WTC11 (cell line): ENCODE measurements at regions not wholly inside any gene's neighbourhood (a gene's known extent, or its start where the extent isn't known, plus 50 kb on each side); places are given as distances from the start of the nearest gene placed in this dataset.

Source experiments
- ATAC-seq: fragments of 200-7000 bp; cut with Tn5 transposase; 2 replicates; pipeline ENCODE4 v1.10.0; 2021; ENCODE audit warnings: mild to moderate bottlenecking, moderate library complexity
- CTCF ChIA-PET: fragments of 300-600 bp; sonication (Branson Sonifier 250); formaldehyde crosslinking; loops from one replicate; lab custom pipeline; 2021; ENCODE audit warnings: antibody characterized with exemption; lab: Charles Lee
- POLR2A ChIA-PET: fragments of 350-600 bp; sonication (Branson Sonifier 250); formaldehyde crosslinking; loops from one replicate; lab custom pipeline; 2021; ENCODE audit warnings: antibody characterized with exemption; lab: Charles Lee
- DNase-seq: peaks from one replicate; pipeline ENCODE4 v3.0.0; 2021; ENCODE audit warnings: low spot score
- H3K27ac Mint-ChIP-seq: 2 replicates; pipeline ENCODE4 v1.8.0; 2021; ENCODE audit warnings: mixed read lengths
- H3K27me3 Mint-ChIP-seq: 2 replicates; pipeline ENCODE4 v1.8.0; 2021; ENCODE audit warnings: low read depth, mild to moderate bottlenecking, moderate library complexity, mixed read lengths
- H3K36me3 Mint-ChIP-seq: 2 replicates; pipeline ENCODE4 v1.8.0; 2021; ENCODE audit warnings: mixed read lengths
- H3K4me1 Mint-ChIP-seq: 2 replicates; pipeline ENCODE4 v1.8.0; 2022; ENCODE audit warnings: mixed read lengths
- H3K4me3 Mint-ChIP-seq: 2 replicates; pipeline ENCODE4 v1.8.0; 2021; ENCODE audit warnings: mild to moderate bottlenecking, moderate library complexity, mixed read lengths
- H3K9me3 Mint-ChIP-seq: 2 replicates; pipeline ENCODE4 v1.8.0; 2021; ENCODE audit warnings: mixed read lengths
- AR ChIP-seq: fragments of 250-450 bp; sonication (Bioruptor Pico); IDR thresholded peaks from 2 replicates; pipeline ENCODE4 v1.9.0; 2021; ENCODE audit warnings: mild to moderate bottlenecking
- CREM ChIP-seq: sonication (generic); formaldehyde crosslinking; IDR thresholded peaks from 2 replicates; pipeline ENCODE4 v1.8.1; 2022; ENCODE audit warnings: mild to moderate bottlenecking, missing genetic modification reagents, moderate library complexity
- E2F1 ChIP-seq: sonication (generic); formaldehyde crosslinking; IDR thresholded peaks from 2 replicates; pipeline ENCODE4 v1.8.0; 2022; ENCODE audit warnings: mild to moderate bottlenecking, missing genetic modification reagents
- ESRRA ChIP-seq: sonication (generic); formaldehyde crosslinking; IDR thresholded peaks from 2 replicates; pipeline ENCODE4 v1.8.1; 2022; ENCODE audit warnings: mild to moderate bottlenecking, missing genetic modification reagents, borderline replicate concordance
- FOXK1 ChIP-seq: sonication (generic); formaldehyde crosslinking; IDR thresholded peaks from 2 replicates; pipeline ENCODE4 v1.8.0; 2022; ENCODE audit warnings: mild to moderate bottlenecking, moderate library complexity, missing genetic modification reagents
- FOXP4 ChIP-seq: sonication (generic); formaldehyde crosslinking; IDR thresholded peaks from 2 replicates; pipeline ENCODE4 v1.8.0; 2022; ENCODE audit warnings: mild to moderate bottlenecking, missing genetic modification reagents
- MXD4 ChIP-seq: fragments of 250-450 bp; sonication (Bioruptor Pico); IDR thresholded peaks from 2 replicates; pipeline ENCODE4 v1.8.0; 2021; ENCODE audit warnings: mild to moderate bottlenecking, moderate library complexity, borderline replicate concordance
- NR1H2 ChIP-seq: sonication (generic); formaldehyde crosslinking; IDR thresholded peaks from 2 replicates; pipeline ENCODE4 v1.9.0; 2021; ENCODE audit warnings: mild to moderate bottlenecking, moderate library complexity, missing genetic modification reagents
- SMAD3 ChIP-seq: sonication (generic); formaldehyde crosslinking; IDR thresholded peaks from 2 replicates; pipeline ENCODE4 v1.8.0; 2022; ENCODE audit warnings: missing genetic modification reagents, mild to moderate bottlenecking, borderline replicate concordance
- SOX15 ChIP-seq: fragments of 250-450 bp; sonication (Bioruptor Pico); IDR thresholded peaks from 2 replicates; pipeline ENCODE4 v1.9.0; 2021; ENCODE audit warnings: mild to moderate bottlenecking
- TCF7 ChIP-seq: sonication (generic); formaldehyde crosslinking; IDR thresholded peaks from 2 replicates; pipeline ENCODE4 v1.8.0; 2022; ENCODE audit warnings: mild to moderate bottlenecking, low read depth, missing genetic modification reagents, moderate library complexity
- TF ChIP-seq, protein P1 (sequence below): sonication (generic); formaldehyde crosslinking; IDR thresholded peaks from 2 replicates; pipeline ENCODE4 v1.8.1; 2023; ENCODE audit warnings: mild to moderate bottlenecking, missing genetic modification reagents, borderline replicate concordance
- TF ChIP-seq, protein P2 (sequence below): fragments of 200-600 bp; IDR thresholded peaks from 2 replicates; pipeline ENCODE4 v1.8.0; 2022; ENCODE audit warnings: antibody characterized with exemption
- TF ChIP-seq, protein P3 (sequence below): sonication (generic); formaldehyde crosslinking; IDR thresholded peaks from 2 replicates; pipeline ENCODE4 v1.8.1; 2023; ENCODE audit warnings: mild to moderate bottlenecking, moderate library complexity, missing genetic modification reagents

- DNase-seq (no peak), ATAC-seq (no peak)
- Mint-ChIP-seq H3K36me3 (no peaks in the 10 kb centered on the region), H3K9me3 (no peaks in the 10 kb centered on the region), H3K4me1 (peaks cover 18% of the 10 kb centered on the region), H3K27me3 (no peaks in the 10 kb centered on the region), H3K4me3 (no peak overlapping the region), H3K27ac (no peak overlapping the region)
- TF ChIP-seq TCF7 (no peak), SOX15 (CRISPR knock-in tag) (no peak), FOXK1 (CRISPR knock-in tag) (no peak), AR (CRISPR knock-in tag) (no peak), NR1H2 (CRISPR knock-in tag) (no peak), CREM (CRISPR knock-in tag) (no peak), MXD4 (CRISPR knock-in tag) (no peak), ESRRA (no peak), FOXP4 (CRISPR knock-in tag) (no peak), E2F1 (CRISPR knock-in tag) (no peak), SMAD3 (CRISPR knock-in tag) (no peak)
- TF ChIP-seq, protein P1, sequence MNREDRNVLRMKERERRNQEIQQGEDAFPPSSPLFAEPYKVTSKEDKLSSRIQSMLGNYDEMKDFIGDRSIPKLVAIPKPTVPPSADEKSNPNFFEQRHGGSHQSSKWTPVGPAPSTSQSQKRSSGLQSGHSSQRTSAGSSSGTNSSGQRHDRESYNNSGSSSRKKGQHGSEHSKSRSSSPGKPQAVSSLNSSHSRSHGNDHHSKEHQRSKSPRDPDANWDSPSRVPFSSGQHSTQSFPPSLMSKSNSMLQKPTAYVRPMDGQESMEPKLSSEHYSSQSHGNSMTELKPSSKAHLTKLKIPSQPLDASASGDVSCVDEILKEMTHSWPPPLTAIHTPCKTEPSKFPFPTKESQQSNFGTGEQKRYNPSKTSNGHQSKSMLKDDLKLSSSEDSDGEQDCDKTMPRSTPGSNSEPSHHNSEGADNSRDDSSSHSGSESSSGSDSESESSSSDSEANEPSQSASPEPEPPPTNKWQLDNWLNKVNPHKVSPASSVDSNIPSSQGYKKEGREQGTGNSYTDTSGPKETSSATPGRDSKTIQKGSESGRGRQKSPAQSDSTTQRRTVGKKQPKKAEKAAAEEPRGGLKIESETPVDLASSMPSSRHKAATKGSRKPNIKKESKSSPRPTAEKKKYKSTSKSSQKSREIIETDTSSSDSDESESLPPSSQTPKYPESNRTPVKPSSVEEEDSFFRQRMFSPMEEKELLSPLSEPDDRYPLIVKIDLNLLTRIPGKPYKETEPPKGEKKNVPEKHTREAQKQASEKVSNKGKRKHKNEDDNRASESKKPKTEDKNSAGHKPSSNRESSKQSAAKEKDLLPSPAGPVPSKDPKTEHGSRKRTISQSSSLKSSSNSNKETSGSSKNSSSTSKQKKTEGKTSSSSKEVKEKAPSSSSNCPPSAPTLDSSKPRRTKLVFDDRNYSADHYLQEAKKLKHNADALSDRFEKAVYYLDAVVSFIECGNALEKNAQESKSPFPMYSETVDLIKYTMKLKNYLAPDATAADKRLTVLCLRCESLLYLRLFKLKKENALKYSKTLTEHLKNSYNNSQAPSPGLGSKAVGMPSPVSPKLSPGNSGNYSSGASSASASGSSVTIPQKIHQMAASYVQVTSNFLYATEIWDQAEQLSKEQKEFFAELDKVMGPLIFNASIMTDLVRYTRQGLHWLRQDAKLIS (CRISPR knock-in tag): no peak
- TF ChIP-seq, protein P2, sequence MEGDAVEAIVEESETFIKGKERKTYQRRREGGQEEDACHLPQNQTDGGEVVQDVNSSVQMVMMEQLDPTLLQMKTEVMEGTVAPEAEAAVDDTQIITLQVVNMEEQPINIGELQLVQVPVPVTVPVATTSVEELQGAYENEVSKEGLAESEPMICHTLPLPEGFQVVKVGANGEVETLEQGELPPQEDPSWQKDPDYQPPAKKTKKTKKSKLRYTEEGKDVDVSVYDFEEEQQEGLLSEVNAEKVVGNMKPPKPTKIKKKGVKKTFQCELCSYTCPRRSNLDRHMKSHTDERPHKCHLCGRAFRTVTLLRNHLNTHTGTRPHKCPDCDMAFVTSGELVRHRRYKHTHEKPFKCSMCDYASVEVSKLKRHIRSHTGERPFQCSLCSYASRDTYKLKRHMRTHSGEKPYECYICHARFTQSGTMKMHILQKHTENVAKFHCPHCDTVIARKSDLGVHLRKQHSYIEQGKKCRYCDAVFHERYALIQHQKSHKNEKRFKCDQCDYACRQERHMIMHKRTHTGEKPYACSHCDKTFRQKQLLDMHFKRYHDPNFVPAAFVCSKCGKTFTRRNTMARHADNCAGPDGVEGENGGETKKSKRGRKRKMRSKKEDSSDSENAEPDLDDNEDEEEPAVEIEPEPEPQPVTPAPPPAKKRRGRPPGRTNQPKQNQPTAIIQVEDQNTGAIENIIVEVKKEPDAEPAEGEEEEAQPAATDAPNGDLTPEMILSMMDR: no peak
- TF ChIP-seq, protein P3, sequence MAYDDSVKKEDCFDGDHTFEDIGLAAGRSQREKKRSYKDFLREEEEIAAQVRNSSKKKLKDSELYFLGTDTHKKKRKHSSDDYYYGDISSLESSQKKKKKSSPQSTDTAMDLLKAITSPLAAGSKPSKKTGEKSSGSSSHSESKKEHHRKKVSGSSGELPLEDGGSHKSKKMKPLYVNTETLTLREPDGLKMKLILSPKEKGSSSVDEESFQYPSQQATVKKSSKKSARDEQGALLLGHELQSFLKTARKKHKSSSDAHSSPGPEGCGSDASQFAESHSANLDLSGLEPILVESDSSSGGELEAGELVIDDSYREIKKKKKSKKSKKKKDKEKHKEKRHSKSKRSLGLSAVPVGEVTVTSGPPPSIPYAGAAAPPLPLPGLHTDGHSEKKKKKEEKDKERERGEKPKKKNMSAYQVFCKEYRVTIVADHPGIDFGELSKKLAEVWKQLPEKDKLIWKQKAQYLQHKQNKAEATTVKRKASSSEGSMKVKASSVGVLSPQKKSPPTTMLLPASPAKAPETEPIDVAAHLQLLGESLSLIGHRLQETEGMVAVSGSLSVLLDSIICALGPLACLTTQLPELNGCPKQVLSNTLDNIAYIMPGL (CRISPR knock-in tag): no peak
- ChIA-PET POLR2A (no interaction called here), CTCF (interaction anchor here (1.0 to 5.3 kb wide), 2 partner anchors 131 to 281 kb away, joined by 3 to 37 read pairs; no protein-coding TSS in a partner anchor)
These were observed 298.3 kb upstream of the ACTBL2 start for GRCh38 chr5:57780961-57781325.
